HEK293T (cell line): ENCODE measurements at regions not wholly inside any gene's neighbourhood (a gene's known extent, or its start where the extent isn't known, plus 50 kb on each side); places are given as distances from the start of the nearest gene placed in this dataset.

ENCODE experiments used
- ARNT ChIP-seq: fragments of 450-650 bp; IDR thresholded peaks from 2 replicates; pipeline ENCODE4 v1.6.1; 2017; ENCODE audit warnings: mild to moderate bottlenecking
- BHLHE40 ChIP-seq: fragments of 450-650 bp; IDR thresholded peaks from 2 replicates; pipeline ENCODE4 v1.6.1; 2016; ENCODE audit warnings: mild to moderate bottlenecking, moderate library complexity, borderline replicate concordance
- CTBP1 ChIP-seq: fragments of 450-650 bp; IDR thresholded peaks from 2 replicates; pipeline ENCODE4 v1.6.1; 2016; ENCODE audit warnings: borderline replicate concordance
- ELF4 ChIP-seq: fragments of 450-650 bp; IDR thresholded peaks from 2 replicates; pipeline ENCODE4 v1.6.1; 2017; ENCODE audit warnings: antibody characterized with exemption
- FOXA1 ChIP-seq: fragments of 450-650 bp; IDR thresholded peaks from 2 replicates; pipeline ENCODE4 v1.6.1; 2016; ENCODE audit warnings: mild to moderate bottlenecking
- FOXM1 ChIP-seq: fragments of 450-650 bp; IDR thresholded peaks from 2 replicates; pipeline ENCODE4 v1.6.1; 2017; ENCODE audit warnings: mild to moderate bottlenecking, borderline replicate concordance
- HDGF ChIP-seq: fragments of 450-650 bp; IDR thresholded peaks from 2 replicates; pipeline ENCODE4 v1.6.1; 2017; ENCODE audit warnings: antibody characterized with exemption, borderline replicate concordance
- L3MBTL2 ChIP-seq: fragments of 450-650 bp; conservative IDR thresholded peaks from 2 replicates; pipeline ENCODE4 v1.6.1; 2016; ENCODE audit warnings: mild to moderate bottlenecking
- LEF1 ChIP-seq: fragments of 450-650 bp; IDR thresholded peaks from 2 replicates; pipeline ENCODE4 v1.6.1; 2017; ENCODE audit warnings: mild to moderate bottlenecking, borderline replicate concordance
- NFRKB ChIP-seq: fragments of 450-650 bp; IDR thresholded peaks from 2 replicates; pipeline ENCODE4 v1.6.1; 2016; ENCODE audit warnings: mild to moderate bottlenecking, moderate library complexity
- SP1 ChIP-seq: fragments of 450-650 bp; IDR thresholded peaks from 2 replicates; pipeline ENCODE4 v1.6.1; 2017
- SUZ12 ChIP-seq: fragments of 450-650 bp; IDR thresholded peaks from 2 replicates; pipeline ENCODE4 v1.6.1; 2016; ENCODE audit warnings: mild to moderate bottlenecking
- ZNF384 ChIP-seq: fragments of 450-650 bp; IDR thresholded peaks from 2 replicates; pipeline ENCODE4 v1.6.1; 2016

DNA sequence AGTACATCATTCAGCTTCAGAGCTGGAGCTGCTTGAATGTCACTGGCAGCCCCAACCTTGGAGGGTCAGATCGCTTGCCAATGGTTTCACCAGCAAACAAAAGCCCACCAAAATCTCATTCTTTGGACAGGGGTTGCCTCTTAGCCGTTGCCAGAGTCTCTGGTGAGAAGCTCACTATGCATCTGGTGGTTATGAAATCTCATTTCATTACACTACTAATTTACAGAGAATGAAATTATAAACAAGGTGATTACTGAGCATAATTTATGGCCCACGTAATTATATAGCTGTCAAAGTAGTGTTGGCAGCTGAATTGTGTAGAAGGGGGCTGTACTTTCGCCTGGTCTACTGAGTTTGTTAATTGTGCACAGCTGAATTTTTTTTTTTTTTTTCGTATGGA lies 688.9 kb upstream of the KIF2B start:
- TF ChIP-seq FOXM1 (no peak), ARNT (no peak), SUZ12 (no peak), BHLHE40 (no peak), FOXA1 (no peak), SP1 (no peak), NFRKB (no peak), ELF4 (no peak), ZNF384 (no peak), CTBP1 (no peak), HDGF (no peak), LEF1 (no peak), L3MBTL2 (no peak)
